ENCODE measurements at regions not wholly inside any gene's neighbourhood (a gene's known extent, or its start where the extent isn't known, plus 50 kb on each side); places are given as distances from the start of the nearest gene placed in this dataset.
A peak's percentile ranks its signal among the peaks of the same experiment; 100 is the strongest.

DNA sequence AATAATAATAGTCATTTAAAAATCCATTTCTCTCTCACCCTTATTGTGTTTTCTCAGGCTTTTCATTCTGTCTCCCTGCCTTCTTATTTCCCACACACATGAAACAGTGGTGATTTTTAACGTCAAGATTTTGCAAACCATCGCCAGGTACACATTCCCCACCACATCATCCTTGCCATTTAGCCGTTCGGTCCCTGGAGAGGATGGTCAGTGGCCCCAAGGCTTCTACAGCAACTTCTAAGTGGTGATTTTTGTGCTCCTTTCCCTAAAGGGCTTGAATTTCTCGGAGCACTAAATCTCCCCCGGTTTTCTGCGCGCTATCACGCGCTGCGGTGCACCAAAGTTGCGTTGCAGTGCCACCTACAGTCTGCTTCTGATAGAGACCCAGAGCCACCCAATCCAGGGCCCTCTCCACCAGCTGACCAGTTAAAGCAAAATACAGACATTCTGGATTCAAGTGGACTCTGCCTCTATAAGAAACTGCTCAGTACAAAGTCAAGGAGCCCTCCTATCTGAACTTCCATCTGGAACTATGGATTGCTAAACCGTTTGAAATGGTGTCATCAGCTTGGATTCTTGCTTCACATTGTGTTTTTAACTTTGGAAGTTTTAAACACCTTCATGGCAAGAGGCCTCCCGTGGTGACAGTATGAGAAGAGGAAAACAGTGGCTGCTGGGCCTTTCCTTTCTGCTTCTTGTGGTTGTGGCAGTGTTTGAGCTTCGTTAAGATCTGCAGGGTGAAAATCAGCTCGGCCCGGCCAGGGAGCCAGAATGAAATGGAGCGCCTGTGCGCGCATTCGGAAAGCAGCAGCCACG is 234.0 kb downstream of the SPTSSA start (continued):
- TF ChIP-seq, protein P1, sequence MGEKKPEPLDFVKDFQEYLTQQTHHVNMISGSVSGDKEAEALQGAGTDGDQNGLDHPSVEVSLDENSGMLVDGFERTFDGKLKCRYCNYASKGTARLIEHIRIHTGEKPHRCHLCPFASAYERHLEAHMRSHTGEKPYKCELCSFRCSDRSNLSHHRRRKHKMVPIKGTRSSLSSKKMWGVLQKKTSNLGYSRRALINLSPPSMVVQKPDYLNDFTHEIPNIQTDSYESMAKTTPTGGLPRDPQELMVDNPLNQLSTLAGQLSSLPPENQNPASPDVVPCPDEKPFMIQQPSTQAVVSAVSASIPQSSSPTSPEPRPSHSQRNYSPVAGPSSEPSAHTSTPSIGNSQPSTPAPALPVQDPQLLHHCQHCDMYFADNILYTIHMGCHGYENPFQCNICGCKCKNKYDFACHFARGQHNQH (CRISPR knock-in tag; IDR thresholded peaks at IDR 0.05): peak; percentile 69
- no peak for TF ChIP-seq MXD3 (CRISPR knock-in tag; IDR thresholded peaks at IDR 0.05)
- TF ChIP-seq MTF2 (CRISPR knock-in tag; IDR thresholded peaks at IDR 0.05; ENCODE audit: borderline replicate concordance): no peak
- TF ChIP-seq, protein P2, sequence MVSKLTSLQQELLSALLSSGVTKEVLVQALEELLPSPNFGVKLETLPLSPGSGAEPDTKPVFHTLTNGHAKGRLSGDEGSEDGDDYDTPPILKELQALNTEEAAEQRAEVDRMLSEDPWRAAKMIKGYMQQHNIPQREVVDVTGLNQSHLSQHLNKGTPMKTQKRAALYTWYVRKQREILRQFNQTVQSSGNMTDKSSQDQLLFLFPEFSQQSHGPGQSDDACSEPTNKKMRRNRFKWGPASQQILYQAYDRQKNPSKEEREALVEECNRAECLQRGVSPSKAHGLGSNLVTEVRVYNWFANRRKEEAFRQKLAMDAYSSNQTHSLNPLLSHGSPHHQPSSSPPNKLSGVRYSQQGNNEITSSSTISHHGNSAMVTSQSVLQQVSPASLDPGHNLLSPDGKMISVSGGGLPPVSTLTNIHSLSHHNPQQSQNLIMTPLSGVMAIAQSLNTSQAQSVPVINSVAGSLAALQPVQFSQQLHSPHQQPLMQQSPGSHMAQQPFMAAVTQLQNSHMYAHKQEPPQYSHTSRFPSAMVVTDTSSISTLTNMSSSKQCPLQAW (CRISPR knock-in tag; IDR thresholded peaks at IDR 0.05): peak; percentile 66; the same call in 1 of the 2 replicates
- 0 out of 2 replicates have a peak, but pooled peaks have one; percentile 25 for TF ChIP-seq RNF2 (conservative IDR thresholded peaks at IDR 0.05; ENCODE audit: low read depth)
- 0 out of 2 replicates have a peak, but pooled peaks have one; percentile 22 for TF ChIP-seq ZMAT3 (CRISPR knock-in tag; conservative IDR thresholded peaks at IDR 0.05)
- peak; percentile 31 for TF ChIP-seq JARID2 (CRISPR knock-in tag; IDR thresholded peaks at IDR 0.05; ENCODE audit: insufficient replicate concordance)
- no peak for TF ChIP-seq SAP130 (CRISPR knock-in tag; IDR thresholded peaks at IDR 0.05; ENCODE audit: low read depth)
- TF ChIP-seq, protein P3, sequence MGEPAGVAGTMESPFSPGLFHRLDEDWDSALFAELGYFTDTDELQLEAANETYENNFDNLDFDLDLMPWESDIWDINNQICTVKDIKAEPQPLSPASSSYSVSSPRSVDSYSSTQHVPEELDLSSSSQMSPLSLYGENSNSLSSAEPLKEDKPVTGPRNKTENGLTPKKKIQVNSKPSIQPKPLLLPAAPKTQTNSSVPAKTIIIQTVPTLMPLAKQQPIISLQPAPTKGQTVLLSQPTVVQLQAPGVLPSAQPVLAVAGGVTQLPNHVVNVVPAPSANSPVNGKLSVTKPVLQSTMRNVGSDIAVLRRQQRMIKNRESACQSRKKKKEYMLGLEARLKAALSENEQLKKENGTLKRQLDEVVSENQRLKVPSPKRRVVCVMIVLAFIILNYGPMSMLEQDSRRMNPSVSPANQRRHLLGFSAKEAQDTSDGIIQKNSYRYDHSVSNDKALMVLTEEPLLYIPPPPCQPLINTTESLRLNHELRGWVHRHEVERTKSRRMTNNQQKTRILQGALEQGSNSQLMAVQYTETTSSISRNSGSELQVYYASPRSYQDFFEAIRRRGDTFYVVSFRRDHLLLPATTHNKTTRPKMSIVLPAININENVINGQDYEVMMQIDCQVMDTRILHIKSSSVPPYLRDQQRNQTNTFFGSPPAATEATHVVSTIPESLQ (CRISPR knock-in tag; conservative IDR thresholded peaks at IDR 0.05): 0 out of 2 replicates have a peak, but pooled peaks have one; percentile 48
- TF ChIP-seq SMC3 (IDR thresholded peaks at IDR 0.05; ENCODE audit: low read length): peak; percentile 97
- no peak for TF ChIP-seq SRF (IDR thresholded peaks at IDR 0.05; ENCODE audit: low read depth, low read length)
- peak; percentile 57; the same call in 1 of the 2 replicates for TF ChIP-seq ZNF563 (CRISPR knock-in tag; IDR thresholded peaks at IDR 0.05)
- no peak for TF ChIP-seq ZNF512 (CRISPR knock-in tag; IDR thresholded peaks at IDR 0.05)
- TF ChIP-seq PPARG (CRISPR knock-in tag; conservative IDR thresholded peaks at IDR 0.05): 0 out of 2 replicates have a peak, but pooled peaks have one; percentile 54
- peak; percentile 77 for TF ChIP-seq SALL1 (CRISPR knock-in tag; IDR thresholded peaks at IDR 0.05)
- peak; percentile 55; the same call in 1 of the 2 replicates for TF ChIP-seq ZNF512B (CRISPR knock-in tag; IDR thresholded peaks at IDR 0.05; ENCODE audit: borderline replicate concordance)
- TF ChIP-seq ZNF44 (CRISPR knock-in tag; IDR thresholded peaks at IDR 0.05): no peak
- no peak for TF ChIP-seq ZFP37 (CRISPR knock-in tag; IDR thresholded peaks at IDR 0.05; ENCODE audit: borderline replicate concordance)
- peak; percentile 74; the same call in 1 of the 2 replicates for TF ChIP-seq SMAD3 (CRISPR knock-in tag; IDR thresholded peaks at IDR 0.05)

Measured in HepG2 (cell line).